ENCODE measurements at regions not wholly inside any gene's neighbourhood (a gene's known extent, or its start where the extent isn't known, plus 50 kb on each side); places are given as distances from the start of the nearest gene placed in this dataset.

- H3K9me3 ChIP-seq, result no peaks in the 10 kb centered on the region
- WGBS, 2 donors (ENCODE audit: low coverage in 1 of 2), result 73 to 82% methylated on average over 4 to 6 of the region's 6 CpGs
- H3K4me3 ChIP-seq, result no peak overlapping the region
- DNase-seq, result no peak
- H3K27ac ChIP-seq, result no peak overlapping the region
- H3K27me3 ChIP-seq, result peaks cover 3% of the 10 kb centered on the region
- intact Hi-C loops (cut with DNase I; ENCODE audit: low total_unique reads) (no loop called here), in situ Hi-C loops (cut with MboI; ENCODE audit: low pct_ligation_motif_present in 1 of 4, low pct_unique_long_range_greater_than_20kb in 1 of 4, low sequenced_read_pairs in 3 of 4) (no loop called here)
- no peaks in the 10 kb centered on the region for H3K4me1 ChIP-seq
- H3K36me3 ChIP-seq, result no peaks in the 10 kb centered on the region
- TF ChIP-seq POLR2A (IDR thresholded peaks at IDR 0.05) (no peak), POLR2AphosphoS5 (IDR thresholded peaks at IDR 0.05) (no peak), CTCF (IDR thresholded peaks at IDR 0.05) (no peak), EP300 (IDR thresholded peaks at IDR 0.05; ENCODE audit: low read depth) (no peak)
Measured at GRCh38 chr1:36728846-36729245, 246.1 kb upstream of the CSF3R start.

GRCh38 chr1:36728051-36728450 lies 245.3 kb upstream of the CSF3R start:
- no peak for DNase-seq
- intact Hi-C loops (cut with DNase I; ENCODE audit: low total_unique reads), result no loop called here
- H3K4me3 ChIP-seq, result no peak overlapping the region
- 76 to 88% methylated on average over 6 to 8 of the region's 8 CpGs for WGBS, 2 donors (ENCODE audit: low coverage in 1 of 2)
- H3K9me3 ChIP-seq, result no peaks in the 10 kb centered on the region
- no peak overlapping the region for H3K27ac ChIP-seq
- H3K36me3 ChIP-seq, result no peaks in the 10 kb centered on the region
- TF ChIP-seq CTCF (IDR thresholded peaks at IDR 0.05) (no peak), EP300 (IDR thresholded peaks at IDR 0.05; ENCODE audit: low read depth) (no peak), POLR2AphosphoS5 (IDR thresholded peaks at IDR 0.05) (no peak)
- in situ Hi-C loops (cut with MboI; ENCODE audit: low pct_ligation_motif_present in 1 of 4, low pct_unique_long_range_greater_than_20kb in 1 of 4, low sequenced_read_pairs in 3 of 4), result no loop called here
- no peaks in the 10 kb centered on the region for H3K4me1 ChIP-seq
- peaks cover 3% of the 10 kb centered on the region for H3K27me3 ChIP-seq

- 75 to 100% methylated on average over 1 to 3 of the region's 3 CpGs for WGBS, 2 donors (ENCODE audit: low coverage in 1 of 2)
- Histone ChIP-seq H3K9me3 (no peaks in the 10 kb centered on the region), H3K4me1 (no peaks in the 10 kb centered on the region), H3K27ac (no peak overlapping the region), H3K4me3 (no peak overlapping the region), H3K27me3 (peaks cover 8% of the 10 kb centered on the region), H3K36me3 (no peaks in the 10 kb centered on the region)
- in situ Hi-C loops (cut with MboI; ENCODE audit: low pct_ligation_motif_present in 1 of 4, low pct_unique_long_range_greater_than_20kb in 1 of 4, low sequenced_read_pairs in 3 of 4), result no loop called here
- no peak for TF ChIP-seq EP300 (IDR thresholded peaks at IDR 0.05; ENCODE audit: low read depth)
- no peak for TF ChIP-seq POLR2A (IDR thresholded peaks at IDR 0.05)
- TF ChIP-seq POLR2AphosphoS5 (IDR thresholded peaks at IDR 0.05), result no peak
- TF ChIP-seq CTCF (IDR thresholded peaks at IDR 0.05), result no peak
- intact Hi-C loops (cut with DNase I; ENCODE audit: low total_unique reads), result no loop called here
- no peak for DNase-seq
Measured at GRCh38 chr1:36725151-36725550, 242.4 kb upstream of the CSF3R start.

- Histone ChIP-seq H3K27ac (no peak overlapping the region), H3K36me3 (no peaks in the 10 kb centered on the region), H3K4me3 (no peak overlapping the region), H3K9me3 (no peaks in the 10 kb centered on the region), H3K27me3 (peaks cover 8% of the 10 kb centered on the region), H3K4me1 (no peaks in the 10 kb centered on the region)
- intact Hi-C loops (cut with DNase I; ENCODE audit: low total_unique reads) (no loop called here), in situ Hi-C loops (cut with MboI; ENCODE audit: low pct_ligation_motif_present in 1 of 4, low pct_unique_long_range_greater_than_20kb in 1 of 4, low sequenced_read_pairs in 3 of 4) (loop anchor here in 1 of 4 donors (25.0 kb wide), 1 partner anchor 713 kb away; no protein-coding TSS in a partner anchor)
- no peak for TF ChIP-seq POLR2A (IDR thresholded peaks at IDR 0.05)
- no peak for TF ChIP-seq CTCF (IDR thresholded peaks at IDR 0.05)
- TF ChIP-seq POLR2AphosphoS5 (IDR thresholded peaks at IDR 0.05), result no peak
- no peak for TF ChIP-seq EP300 (IDR thresholded peaks at IDR 0.05; ENCODE audit: low read depth)
- no peak for DNase-seq
- WGBS, 2 donors (ENCODE audit: low coverage in 1 of 2), result 44% methylated on average over 1 of the region's 1 CpG
Measured at GRCh38 chr1:36723813-36724212, 241.1 kb upstream of the CSF3R start.

All from transverse colon (tissue), 4 donors.